WI38 (cell line): ENCODE measurements at regions not wholly inside any gene's neighbourhood (a gene's known extent, or its start where the extent isn't known, plus 50 kb on each side); places are given as distances from the start of the nearest gene placed in this dataset.

ENCODE experiments used
- H3K4me3 ChIP-seq: 2 replicates; pipeline ENCODE4 v1.5.1; 2011; ENCODE audit warnings: low read depth, mild to moderate bottlenecking, control low read depth, low read length
- TF ChIP-seq, protein P1 (sequence below): IDR thresholded peaks from 2 replicates; pipeline ENCODE4 v1.5.1; 2012; ENCODE audit warnings: low read depth, mild to moderate bottlenecking, control low read depth, low read length

GRCh38 chr2:240304746-240305161, 130.7 kb upstream of the GPC1 start:
- TF ChIP-seq, protein P1, sequence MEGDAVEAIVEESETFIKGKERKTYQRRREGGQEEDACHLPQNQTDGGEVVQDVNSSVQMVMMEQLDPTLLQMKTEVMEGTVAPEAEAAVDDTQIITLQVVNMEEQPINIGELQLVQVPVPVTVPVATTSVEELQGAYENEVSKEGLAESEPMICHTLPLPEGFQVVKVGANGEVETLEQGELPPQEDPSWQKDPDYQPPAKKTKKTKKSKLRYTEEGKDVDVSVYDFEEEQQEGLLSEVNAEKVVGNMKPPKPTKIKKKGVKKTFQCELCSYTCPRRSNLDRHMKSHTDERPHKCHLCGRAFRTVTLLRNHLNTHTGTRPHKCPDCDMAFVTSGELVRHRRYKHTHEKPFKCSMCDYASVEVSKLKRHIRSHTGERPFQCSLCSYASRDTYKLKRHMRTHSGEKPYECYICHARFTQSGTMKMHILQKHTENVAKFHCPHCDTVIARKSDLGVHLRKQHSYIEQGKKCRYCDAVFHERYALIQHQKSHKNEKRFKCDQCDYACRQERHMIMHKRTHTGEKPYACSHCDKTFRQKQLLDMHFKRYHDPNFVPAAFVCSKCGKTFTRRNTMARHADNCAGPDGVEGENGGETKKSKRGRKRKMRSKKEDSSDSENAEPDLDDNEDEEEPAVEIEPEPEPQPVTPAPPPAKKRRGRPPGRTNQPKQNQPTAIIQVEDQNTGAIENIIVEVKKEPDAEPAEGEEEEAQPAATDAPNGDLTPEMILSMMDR: no peak
- H3K4me3 ChIP-seq: no peak overlapping the region

DNA sequence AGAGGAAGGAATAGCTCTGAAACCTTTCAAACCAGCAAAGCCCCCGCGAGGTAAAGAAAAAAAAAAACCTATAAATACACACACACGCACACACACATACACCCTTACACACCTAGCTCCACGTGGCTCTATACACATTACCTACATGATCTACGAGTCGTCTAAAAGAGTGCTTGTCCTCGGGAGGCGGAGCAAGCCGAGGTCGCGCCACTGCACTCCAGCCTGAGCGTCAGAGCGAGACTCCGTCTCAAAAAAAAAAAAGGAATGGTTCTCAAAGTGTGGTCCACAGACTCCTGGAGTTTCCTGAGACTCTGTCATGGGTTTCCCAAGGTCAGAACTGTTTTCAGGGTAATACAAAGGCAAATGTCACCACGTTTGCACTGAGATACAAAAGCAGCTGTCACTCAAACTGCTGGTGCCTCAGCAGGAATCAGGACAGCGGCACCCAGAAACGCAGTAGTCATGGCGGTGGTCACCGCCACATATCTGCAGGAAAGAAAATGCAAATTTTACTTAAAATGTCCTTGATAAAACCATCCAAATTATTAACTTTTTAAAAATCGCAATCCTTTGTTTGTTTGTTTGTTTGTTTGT, 130.0 kb upstream of the GPC1 start:
- TF ChIP-seq, protein P1: no peak
- no peak overlapping the region for H3K4me3 ChIP-seq

DNA sequence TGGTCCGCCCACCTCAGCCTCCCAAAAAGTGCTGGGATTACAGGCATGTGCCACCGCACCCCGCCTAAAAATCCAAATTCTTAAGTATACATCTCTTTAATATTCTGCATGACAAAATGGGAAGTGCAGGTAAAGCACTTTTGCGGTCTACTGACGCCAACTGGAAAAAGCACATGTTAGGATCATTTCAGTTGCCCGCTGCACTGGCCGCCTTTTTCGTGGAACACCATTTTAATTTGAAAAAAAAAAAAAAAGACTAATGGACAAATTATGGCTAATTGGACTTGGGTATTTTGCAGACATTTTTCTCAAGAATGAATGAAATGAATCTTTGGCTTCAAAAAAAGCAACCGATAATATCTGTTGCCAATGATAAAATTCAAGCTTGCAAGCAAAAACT, 129.3 kb upstream of the GPC1 start:
- no peak overlapping the region for H3K4me3 ChIP-seq
- TF ChIP-seq, protein P1: no peak

DNA sequence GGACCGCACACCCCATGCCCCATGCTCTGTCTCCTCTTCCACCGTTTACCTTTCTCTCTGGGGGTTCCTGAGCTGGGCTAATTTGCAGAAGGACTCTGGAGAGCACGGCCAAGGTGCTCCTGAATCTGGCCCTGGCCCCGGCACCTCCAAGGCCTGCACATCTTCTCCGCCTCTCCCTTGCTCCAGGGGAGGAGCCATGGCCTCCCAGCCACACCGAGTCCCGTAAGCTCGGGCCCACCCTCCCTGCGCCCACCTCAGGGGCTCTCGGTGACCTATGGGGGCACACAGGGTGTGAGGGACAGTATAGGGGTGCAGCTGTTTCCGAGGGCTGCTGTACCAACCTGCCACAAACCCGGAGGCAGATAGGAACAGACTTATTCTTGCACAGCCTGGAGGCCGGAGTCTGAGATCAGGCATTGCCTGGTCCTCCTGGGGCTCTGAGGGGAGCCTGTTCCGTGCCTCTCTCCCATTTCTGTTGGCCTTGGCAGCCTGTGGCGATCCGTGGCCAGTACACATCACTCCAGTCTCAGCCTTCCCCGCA, 127.3 kb upstream of the GPC1 start:
- H3K4me3 ChIP-seq: no peak overlapping the region
- TF ChIP-seq, protein P1: no peak

DNA sequence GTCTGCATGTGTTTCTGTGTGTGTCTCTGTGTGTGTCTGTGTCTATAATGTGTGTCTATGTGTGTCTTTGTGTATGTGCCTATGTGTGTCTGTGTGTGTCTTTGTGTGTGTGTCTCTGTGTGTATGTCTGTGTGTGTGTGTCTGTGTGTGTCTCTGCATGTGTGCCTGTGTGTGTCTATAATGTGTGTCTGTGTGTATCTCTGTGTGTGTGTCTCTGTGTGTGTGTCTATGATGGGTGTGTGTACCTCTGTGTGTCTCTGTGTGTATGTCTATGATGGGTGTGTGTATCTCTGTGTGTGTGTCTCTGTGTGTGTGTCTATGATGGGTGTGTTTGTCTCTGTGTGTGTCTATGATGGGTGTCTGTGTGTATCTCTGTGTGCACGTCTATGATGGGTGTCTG, 126.2 kb upstream of the GPC1 start:
- TF ChIP-seq, protein P1: no peak
- no peak overlapping the region for H3K4me3 ChIP-seq

GRCh38 chr2:240310201-240310600, 125.3 kb upstream of the GPC1 start:
- no peak overlapping the region for H3K4me3 ChIP-seq
- TF ChIP-seq, protein P1: no peak

- no peak overlapping the region for H3K4me3 ChIP-seq
- TF ChIP-seq, protein P1: no peak
These were observed 124.8 kb upstream of the GPC1 start for GRCh38 chr2:240310645-240311044.
